ENCODE measurements at regions not wholly inside any gene's neighbourhood (a gene's known extent, or its start where the extent isn't known, plus 50 kb on each side); places are given as distances from the start of the nearest gene placed in this dataset.

- no peaks in the 10 kb centered on the region for H3K4me1 ChIP-seq
- H3K27ac ChIP-seq: no peak overlapping the region
- no peak overlapping the region for H3K9ac ChIP-seq
- no peaks in the 10 kb centered on the region for H4K20me1 ChIP-seq
- H3K4me3 ChIP-seq: no peak overlapping the region
- H3K9me3 ChIP-seq (replicated peaks in 1 of 11): no peaks in the 10 kb centered on the region
- H3K27me3 ChIP-seq: no peaks in the 10 kb centered on the region
- no peaks in the 10 kb centered on the region for H3K36me3 ChIP-seq
- H3K4me2 ChIP-seq: no peak overlapping the region
- TF ChIP-seq Cebpa-rat (IDR thresholded peaks at IDR 0.05): no peak
Measured at GRCh38 chr16:86432048-86432447, 78.3 kb upstream of the FOXF1 start.

GRCh38 chr16:86432691-86433090 is 77.6 kb upstream of the FOXF1 start:
- no peaks in the 10 kb centered on the region for H4K20me1 ChIP-seq
- no peaks in the 10 kb centered on the region for H3K36me3 ChIP-seq
- no peak overlapping the region for H3K9ac ChIP-seq
- H3K4me2 ChIP-seq: no peak overlapping the region
- TF ChIP-seq Cebpa-rat (IDR thresholded peaks at IDR 0.05): no peak
- H3K9me3 ChIP-seq (replicated peaks in 1 of 11): no peaks in the 10 kb centered on the region
- no peaks in the 10 kb centered on the region for H3K27me3 ChIP-seq
- H3K27ac ChIP-seq: no peak overlapping the region
- H3K4me3 ChIP-seq: no peak overlapping the region
- no peaks in the 10 kb centered on the region for H3K4me1 ChIP-seq

GRCh38 chr16:86436466-86437185 is 73.7 kb upstream of the FOXF1 start:
- H3K4me1 ChIP-seq: no peaks in the 10 kb centered on the region
- H3K9me3 ChIP-seq (replicated peaks in 1 of 11): no peaks in the 10 kb centered on the region
- H3K36me3 ChIP-seq: no peaks in the 10 kb centered on the region
- TF ChIP-seq Cebpa-rat (IDR thresholded peaks at IDR 0.05): no peak
- H3K27ac ChIP-seq: no peak overlapping the region
- H3K4me3 ChIP-seq: no peak overlapping the region
- no peak overlapping the region for H3K4me2 ChIP-seq
- no peaks in the 10 kb centered on the region for H3K27me3 ChIP-seq
- H3K9ac ChIP-seq: no peak overlapping the region
- no peaks in the 10 kb centered on the region for H4K20me1 ChIP-seq

DNA sequence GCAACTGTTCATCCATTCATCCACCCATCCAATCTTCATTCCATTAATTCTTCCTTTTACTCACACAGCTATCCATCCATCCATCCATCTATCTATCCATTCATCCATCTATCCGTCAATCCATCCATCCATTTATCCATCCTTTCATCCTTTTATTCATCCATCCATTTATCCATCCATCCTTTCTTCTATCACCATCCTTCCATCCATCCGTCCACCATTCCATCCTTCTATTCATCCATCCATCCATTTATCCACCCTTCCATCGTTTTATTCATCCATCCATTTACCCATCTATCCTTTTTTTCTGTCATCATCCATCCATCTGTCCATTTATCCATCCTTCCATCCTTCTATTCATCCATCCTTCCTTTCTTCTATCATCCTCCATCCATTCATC is 73.0 kb upstream of the FOXF1 start:
- no peak for TF ChIP-seq Cebpa-rat (IDR thresholded peaks at IDR 0.05)
- Histone ChIP-seq H3K4me1 (no peaks in the 10 kb centered on the region), H4K20me1 (no peaks in the 10 kb centered on the region), H3K4me3 (no peak overlapping the region), H3K27me3 (no peaks in the 10 kb centered on the region), H3K36me3 (no peaks in the 10 kb centered on the region), H3K27ac (no peak overlapping the region), H3K9me3 (replicated peaks in 1 of 11) (no peaks in the 10 kb centered on the region), H3K9ac (no peak overlapping the region), H3K4me2 (no peak overlapping the region)

GRCh38 chr16:86442703-86443102 is 67.6 kb upstream of the FOXF1 start:
- Histone ChIP-seq H4K20me1 (no peaks in the 10 kb centered on the region), H3K27me3 (peaks cover 0 to 6% (median 0%) of the 10 kb centered on the region in 11 experiments; a peak in 3 of 22 replicates)
- TF ChIP-seq Cebpa-rat (IDR thresholded peaks at IDR 0.05): no peak

DNA sequence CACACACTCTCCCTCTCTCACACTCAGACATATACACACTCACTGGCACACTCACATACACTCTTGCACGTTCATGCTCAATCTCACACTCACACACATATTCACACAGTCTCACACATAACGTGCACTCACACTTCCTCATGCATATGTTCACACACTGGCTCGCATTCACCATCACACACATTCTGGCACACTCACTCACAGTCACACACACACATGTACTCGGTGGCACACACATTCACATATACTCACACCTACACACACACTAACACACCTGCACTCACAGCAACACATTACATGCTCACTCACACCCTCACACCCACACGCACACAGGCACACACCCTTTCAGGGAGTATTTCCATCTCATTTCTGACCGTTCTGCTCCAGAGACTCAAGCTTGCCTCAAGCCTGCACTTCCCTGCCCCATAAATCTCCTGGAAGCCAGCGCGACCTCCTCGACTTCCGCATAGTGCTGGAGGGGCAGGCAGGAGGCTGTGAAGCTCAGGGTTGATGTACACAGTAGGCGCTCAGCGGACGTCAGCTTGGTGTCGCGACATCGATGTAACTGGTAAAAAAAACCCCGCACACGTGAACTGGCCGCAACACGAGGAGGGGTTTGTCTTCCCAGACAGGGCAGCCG is 66.7 kb upstream of the FOXF1 start:
- Histone ChIP-seq H3K4me1 (peaks cover 0 to 10% (median 4%) of the 10 kb centered on the region in 10 experiments; a peak in 10 of 20 replicates), H3K27me3 (peaks cover 0 to 6% (median 0%) of the 10 kb centered on the region in 11 experiments; a peak in 3 of 22 replicates), H3K4me3 (no peak overlapping the region), H3K9ac (no peak overlapping the region), H3K36me3 (no peaks in the 10 kb centered on the region), H3K4me2 (no peak overlapping the region), H3K9me3 (replicated peaks in 1 of 11) (peaks cover 12 to 20% (median 16%) of the 10 kb centered on the region in 11 experiments; a peak in 21 of 22 replicates), H4K20me1 (no peaks in the 10 kb centered on the region), H3K27ac (no peak overlapping the region)
- TF ChIP-seq Cebpa-rat (IDR thresholded peaks at IDR 0.05): no peak

More at GRCh38 chr16:86442703-86443102, 67.6 kb upstream of the FOXF1 start:
- Histone ChIP-seq H3K9ac (no peak overlapping the region), H3K4me2 (no peak overlapping the region), H3K9me3 (replicated peaks in 1 of 11) (peaks cover 11 to 17% (median 13%) of the 10 kb centered on the region in 11 experiments; a peak in 21 of 22 replicates), H3K27ac (no peak overlapping the region), H3K36me3 (no peaks in the 10 kb centered on the region), H3K4me3 (no peak overlapping the region), H3K4me1 (peaks cover 0 to under 1% (median 0%) of the 10 kb centered on the region in 10 experiments; a peak in 4 of 20 replicates)

GRCh38 chr16:86444261-86444660 is 66.1 kb upstream of the FOXF1 start:
- peaks cover 12 to 20% (median 16%) of the 10 kb centered on the region in 11 experiments; a peak in 21 of 22 replicates for H3K9me3 ChIP-seq (replicated peaks in 1 of 11)
- no peak overlapping the region for H3K4me2 ChIP-seq
- peaks cover 2 to 16% (median 10%) of the 10 kb centered on the region in 10 experiments; a peak in 17 of 20 replicates for H3K4me1 ChIP-seq
- TF ChIP-seq Cebpa-rat (IDR thresholded peaks at IDR 0.05): no peak
- H3K27ac ChIP-seq: no peak overlapping the region
- H3K9ac ChIP-seq: no peak overlapping the region
- H3K36me3 ChIP-seq: no peaks in the 10 kb centered on the region
- H4K20me1 ChIP-seq: no peaks in the 10 kb centered on the region
- H3K27me3 ChIP-seq: peaks cover 0 to 6% (median 0%) of the 10 kb centered on the region in 11 experiments; a peak in 3 of 22 replicates
- H3K4me3 ChIP-seq: no peak overlapping the region

- Histone ChIP-seq H3K36me3 (no peaks in the 10 kb centered on the region), H3K9ac (no peak overlapping the region), H3K4me2 (no peak overlapping the region), H3K27ac (no peak overlapping the region), H3K4me1 (peaks cover 6 to 20% (median 14%) of the 10 kb centered on the region in 10 experiments; a peak in 17 of 20 replicates), H4K20me1 (no peaks in the 10 kb centered on the region), H3K4me3 (no peak overlapping the region), H3K9me3 (replicated peaks in 1 of 11) (peaks cover 12 to 20% (median 16%) of the 10 kb centered on the region in 11 experiments; a peak in 21 of 22 replicates), H3K27me3 (peaks cover 0 to 6% (median 0%) of the 10 kb centered on the region in 11 experiments; a peak in 3 of 22 replicates)
- no peak for TF ChIP-seq Cebpa-rat (IDR thresholded peaks at IDR 0.05)
Measured at GRCh38 chr16:86444661-86445060, 65.7 kb upstream of the FOXF1 start.

GRCh38 chr16:86446279-86446678 is 64.0 kb upstream of the FOXF1 start:
- H3K9ac ChIP-seq: no peak overlapping the region
- no peak for TF ChIP-seq Cebpa-rat (IDR thresholded peaks at IDR 0.05)

More at GRCh38 chr16:86446279-86446678, 64.0 kb upstream of the FOXF1 start:
- peaks cover 7 to 22% (median 16%) of the 10 kb centered on the region in 10 experiments; a peak in 17 of 20 replicates for H3K4me1 ChIP-seq
- H3K36me3 ChIP-seq: no peaks in the 10 kb centered on the region
- H4K20me1 ChIP-seq: no peaks in the 10 kb centered on the region
- H3K9me3 ChIP-seq (replicated peaks in 1 of 11): peaks cover 14 to 20% (median 18%) of the 10 kb centered on the region in 11 experiments; a peak in 21 of 22 replicates
- H3K4me2 ChIP-seq: no peak overlapping the region
- H3K27ac ChIP-seq: no peak overlapping the region
- H3K27me3 ChIP-seq: peaks cover 0 to 6% (median 0%) of the 10 kb centered on the region in 11 experiments; a peak in 3 of 22 replicates
- H3K4me3 ChIP-seq: no peak overlapping the region

Data from BLaER1 treated with 17β-estradiol and CSF1 and Interleukin-3, amounts not matched to agents 10 nM and 100 nM (cell line).